ENCODE measurements at regions not wholly inside any gene's neighbourhood (a gene's known extent, or its start where the extent isn't known, plus 50 kb on each side); places are given as distances from the start of the nearest gene placed in this dataset.

DNA sequence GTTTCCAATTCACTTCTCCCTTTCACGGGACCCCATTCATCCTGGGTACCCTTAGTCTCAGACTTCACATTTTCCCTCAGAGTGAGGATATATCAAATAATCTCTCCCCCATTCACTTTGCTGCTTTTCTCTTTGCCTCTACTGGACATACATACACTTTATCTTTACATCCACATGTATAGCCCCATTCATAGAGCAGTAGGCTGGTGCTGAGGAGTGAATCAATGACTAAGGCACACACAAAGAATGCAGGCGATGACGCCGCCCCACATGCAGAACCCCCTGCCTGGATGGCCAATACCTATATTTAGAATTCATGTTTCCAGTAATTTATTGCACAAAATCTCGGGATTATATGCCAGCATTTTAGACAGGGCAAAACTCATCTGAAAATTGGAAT lies 554.3 kb upstream of the TENM3 start:
- no peak overlapping the region for H3K4me3 ChIP-seq (ENCODE audit: low read depth, low read length)
- DNase-seq (ENCODE audit: low read depth), result peak; percentile 22
- in situ Hi-C loops (cut with HindIII; ENCODE audit: low sequenced_read_pairs), result no loop called here
- TF ChIP-seq CTCF (IDR thresholded peaks at IDR 0.05; ENCODE audit: low read depth, low read length, missing control alignments), result no peak

DNA sequence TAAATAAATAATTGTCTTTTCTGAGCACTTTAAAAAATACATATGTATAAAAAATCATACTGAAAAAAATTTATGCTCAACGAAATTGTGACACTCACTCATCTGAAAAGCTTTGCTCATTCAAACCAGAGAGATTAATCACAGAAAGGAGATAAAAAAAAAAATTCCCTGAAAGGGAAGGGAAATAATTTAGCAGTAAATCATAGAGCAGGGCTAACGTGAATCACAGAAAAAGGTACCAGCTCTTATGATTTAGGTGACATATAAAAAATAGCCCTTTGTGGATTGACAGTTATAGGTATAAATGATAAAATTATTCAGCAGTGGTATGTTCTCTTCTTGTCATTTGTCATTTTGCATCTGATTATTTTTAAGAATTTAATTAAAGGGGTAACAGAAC lies 552.7 kb upstream of the TENM3 start:
- DNase-seq (ENCODE audit: low read depth), result no peak
- in situ Hi-C loops (cut with HindIII; ENCODE audit: low sequenced_read_pairs), result no loop called here
- H3K4me3 ChIP-seq (ENCODE audit: low read depth, low read length), result no peak overlapping the region
- no peak for TF ChIP-seq CTCF (IDR thresholded peaks at IDR 0.05; ENCODE audit: low read depth, low read length, missing control alignments)

DNA sequence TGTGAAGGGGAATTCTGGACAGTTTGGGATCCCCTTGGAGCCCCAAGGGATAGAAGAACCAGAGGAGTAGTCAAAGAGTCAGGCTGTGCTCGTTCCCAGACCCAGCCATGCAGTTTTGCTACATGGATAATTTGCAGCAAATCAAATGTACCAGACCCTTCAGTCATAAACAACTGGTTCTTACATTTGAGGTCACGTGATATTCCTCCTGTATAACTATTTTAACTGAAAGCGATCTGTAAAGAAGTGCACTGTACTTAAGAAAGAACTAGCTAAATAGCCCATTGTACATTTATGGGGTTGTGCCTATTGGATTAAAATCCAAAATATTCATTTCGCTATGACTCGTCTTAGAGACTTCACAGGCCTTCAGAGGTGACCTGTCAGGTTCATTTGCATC lies 550.2 kb upstream of the TENM3 start:
- no peak overlapping the region for H3K4me3 ChIP-seq (ENCODE audit: low read depth, low read length)
- in situ Hi-C loops (cut with HindIII; ENCODE audit: low sequenced_read_pairs), result no loop called here
- DNase-seq (ENCODE audit: low read depth), result no peak
- TF ChIP-seq CTCF (IDR thresholded peaks at IDR 0.05; ENCODE audit: low read depth, low read length, missing control alignments), result no peak

GRCh38 chr4:181693517-181693916 lies 549.7 kb upstream of the TENM3 start:
- in situ Hi-C loops (cut with HindIII; ENCODE audit: low sequenced_read_pairs), result no loop called here
- no peak for DNase-seq (ENCODE audit: low read depth)
- TF ChIP-seq CTCF (IDR thresholded peaks at IDR 0.05; ENCODE audit: low read depth, low read length, missing control alignments), result no peak
- H3K4me3 ChIP-seq (ENCODE audit: low read depth, low read length), result no peak overlapping the region

- in situ Hi-C loops (cut with HindIII; ENCODE audit: low sequenced_read_pairs), result no loop called here
- DNase-seq (ENCODE audit: low read depth), result no peak
Measured at GRCh38 chr4:181698221-181698620, 545.0 kb upstream of the TENM3 start.

DNA sequence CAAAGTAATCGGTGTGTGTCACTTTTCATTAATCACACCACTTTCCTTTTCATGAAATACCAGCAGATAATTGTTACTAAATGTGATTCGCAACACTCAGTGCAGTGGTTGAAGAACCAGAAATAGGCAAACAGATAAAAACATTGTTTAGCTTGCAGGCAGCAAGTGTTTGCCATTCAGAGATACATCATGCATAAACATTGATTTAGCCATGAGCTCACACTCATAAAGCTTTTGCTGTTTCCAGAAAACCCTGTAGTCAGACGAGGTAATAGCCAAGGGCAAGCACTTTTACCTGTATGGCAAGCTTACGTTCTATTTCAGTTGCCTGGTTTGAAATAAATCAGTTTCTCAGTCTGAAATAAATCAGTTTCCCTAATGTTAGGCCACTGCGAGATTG lies 542.0 kb upstream of the TENM3 start:
- in situ Hi-C loops (cut with HindIII; ENCODE audit: low sequenced_read_pairs), result no loop called here
- DNase-seq (ENCODE audit: low read depth), result no peak
- H3K4me3 ChIP-seq (ENCODE audit: low read depth, low read length), result no peak overlapping the region
- TF ChIP-seq CTCF (IDR thresholded peaks at IDR 0.05; ENCODE audit: low read depth, low read length, missing control alignments), result no peak

More at GRCh38 chr4:181698221-181698620, 545.0 kb upstream of the TENM3 start:
- H3K4me3 ChIP-seq (ENCODE audit: low read depth, low read length), result no peak overlapping the region
- no peak for TF ChIP-seq CTCF (IDR thresholded peaks at IDR 0.05; ENCODE audit: low read depth, low read length, missing control alignments)

GRCh38 chr4:181701894-181702293 lies 541.3 kb upstream of the TENM3 start:
- no peak for TF ChIP-seq CTCF (IDR thresholded peaks at IDR 0.05; ENCODE audit: low read depth, low read length, missing control alignments)
- in situ Hi-C loops (cut with HindIII; ENCODE audit: low sequenced_read_pairs), result no loop called here
- DNase-seq (ENCODE audit: low read depth), result no peak
- H3K4me3 ChIP-seq (ENCODE audit: low read depth, low read length), result no peak overlapping the region

Measured in astrocyte of the cerebellum (primary cell).